HG02884 (cell line): ENCODE measurements at regions not wholly inside any gene's neighbourhood (a gene's known extent, or its start where the extent isn't known, plus 50 kb on each side); places are given as distances from the start of the nearest gene placed in this dataset.

ENCODE experiments used
- ATAC-seq: cut with Tn5 transposase; IDR thresholded peaks from one replicate; pipeline ENCODE4 v1.9.1; 2021; ENCODE audit warnings: mild to moderate bottlenecking, moderate library complexity; ENCODE audit not compliant: unreplicated experiment

- no peak for ATAC-seq
Measured at GRCh38 chr4:110770353-110770752, 147.5 kb upstream of the PITX2 start.

GRCh38 chr4:110778521-110778920 is 155.6 kb upstream of the PITX2 start:
- no peak for ATAC-seq

GRCh38 chr4:110780538-110780937 is 157.7 kb upstream of the PITX2 start:
- no peak for ATAC-seq

GRCh38 chr4:110781944-110782343 is 159.1 kb upstream of the PITX2 start:
- no peak for ATAC-seq

- no peak for ATAC-seq
Measured at GRCh38 chr4:110787109-110787508, 164.2 kb upstream of the PITX2 start.

GRCh38 chr4:110787707-110788106 is 164.8 kb upstream of the PITX2 start:
- ATAC-seq = no peak

GRCh38 chr4:110788302-110788701 is 165.4 kb upstream of the PITX2 start:
- ATAC-seq = no peak

GRCh38 chr4:110792036-110792435 is 169.2 kb upstream of the PITX2 start:
- no peak for ATAC-seq

- no peak for ATAC-seq
Measured at GRCh38 chr4:110793381-110793801, 170.5 kb upstream of the PITX2 start.

- ATAC-seq = no peak
Measured at GRCh38 chr4:110793890-110794554, 171.1 kb upstream of the PITX2 start.

- ATAC-seq = no peak
Measured at GRCh38 chr4:110795971-110796370, 173.1 kb upstream of the PITX2 start.

- ATAC-seq = no peak
Measured at GRCh38 chr4:110797486-110797885, 174.6 kb upstream of the PITX2 start.

- ATAC-seq = no peak
Measured at GRCh38 chr4:110798687-110799086, 175.8 kb upstream of the PITX2 start.

- ATAC-seq = no peak
Measured at GRCh38 chr4:110799211-110799610, 176.3 kb upstream of the PITX2 start.

- ATAC-seq = no peak
Measured at GRCh38 chr4:110801591-110801990, 178.7 kb upstream of the PITX2 start.

GRCh38 chr4:110808351-110808878 is 185.5 kb upstream of the PITX2 start:
- no peak for ATAC-seq

GRCh38 chr4:110815950-110816349 is 193.1 kb upstream of the PITX2 start:
- no peak for ATAC-seq

GRCh38 chr4:110816367-110816766 is 193.5 kb upstream of the PITX2 start:
- ATAC-seq = no peak

- no peak for ATAC-seq
Measured at GRCh38 chr4:110821186-110821585, 198.3 kb upstream of the PITX2 start.

- ATAC-seq = no peak
Measured at GRCh38 chr4:110823251-110823650, 200.4 kb upstream of the PITX2 start.

GRCh38 chr4:110824344-110824743 is 201.5 kb upstream of the PITX2 start:
- ATAC-seq = no peak

- ATAC-seq = no peak
Measured at GRCh38 chr4:110826656-110827055, 203.8 kb upstream of the PITX2 start.

- no peak for ATAC-seq
Measured at GRCh38 chr4:110830461-110830860, 207.6 kb upstream of the PITX2 start.
